Nucleus accumbens (tissue), 56 donors: ENCODE measurements at regions not wholly inside any gene's neighbourhood (a gene's known extent, or its start where the extent isn't known, plus 50 kb on each side); places are given as distances from the start of the nearest gene placed in this dataset.

Experiments
- DNase-seq, 56 donors: peaks; one replicate each; lab custom pipeline; 2025; lab: John Stamatoyannopoulos, UW

DNA sequence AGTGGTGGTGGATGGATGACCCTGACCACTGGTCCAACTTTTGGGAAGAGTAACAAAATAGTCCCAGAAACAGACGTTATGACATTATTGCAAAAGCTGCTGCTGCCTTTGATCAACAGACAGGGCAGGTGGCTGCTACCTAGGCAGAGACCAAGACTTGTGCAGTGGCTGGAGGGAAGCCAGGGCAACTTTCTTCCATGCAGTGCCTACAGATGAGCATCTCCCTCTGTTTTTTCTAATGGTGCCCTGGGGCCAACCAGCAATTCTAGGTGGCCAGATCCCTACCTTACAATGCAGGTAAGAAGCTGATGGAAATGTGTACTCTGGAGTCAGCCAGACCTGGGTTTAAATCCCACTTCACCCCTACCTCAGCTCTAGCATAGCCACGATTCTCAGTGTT lies 283.1 kb upstream of the POU3F1 start:
- no peak for DNase-seq

DNA sequence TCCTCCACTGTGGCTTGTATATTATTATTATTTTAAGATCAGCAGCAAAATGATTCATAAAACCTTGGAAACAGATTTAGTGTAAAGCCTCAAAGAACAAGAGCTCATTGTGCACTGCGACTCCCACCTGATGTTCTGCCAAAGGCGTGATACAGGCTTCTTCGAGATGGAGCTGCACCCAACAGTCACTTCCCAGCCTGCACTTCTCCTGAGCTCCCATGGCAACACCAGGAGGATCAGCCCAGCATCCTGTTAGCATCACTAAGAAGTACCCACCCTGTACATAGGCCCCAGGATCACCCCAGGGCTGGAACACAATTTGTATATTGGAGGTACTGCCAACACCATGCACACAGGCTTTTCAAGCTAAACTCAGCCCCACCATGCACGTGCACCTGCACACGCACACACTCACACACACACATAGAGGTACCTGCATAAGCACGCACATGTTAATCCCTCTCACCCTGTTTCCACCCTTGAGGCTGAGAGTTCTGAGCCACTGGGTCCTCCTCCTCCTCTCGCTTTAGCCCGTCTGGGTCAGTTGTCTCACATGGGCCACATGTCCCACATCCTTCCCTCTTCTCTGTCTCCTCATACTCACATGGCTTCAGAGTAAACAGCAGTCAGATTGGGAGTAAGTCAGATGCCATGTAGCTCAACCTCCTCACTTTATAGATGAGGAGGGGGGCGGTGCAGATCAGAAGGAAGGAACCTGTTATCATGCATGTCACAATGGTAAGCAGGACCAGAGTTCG lies 281.9 kb upstream of the POU3F1 start:
- peak in 42 of 56 donors; percentile 12 to 88 (median 56) for DNase-seq

DNA sequence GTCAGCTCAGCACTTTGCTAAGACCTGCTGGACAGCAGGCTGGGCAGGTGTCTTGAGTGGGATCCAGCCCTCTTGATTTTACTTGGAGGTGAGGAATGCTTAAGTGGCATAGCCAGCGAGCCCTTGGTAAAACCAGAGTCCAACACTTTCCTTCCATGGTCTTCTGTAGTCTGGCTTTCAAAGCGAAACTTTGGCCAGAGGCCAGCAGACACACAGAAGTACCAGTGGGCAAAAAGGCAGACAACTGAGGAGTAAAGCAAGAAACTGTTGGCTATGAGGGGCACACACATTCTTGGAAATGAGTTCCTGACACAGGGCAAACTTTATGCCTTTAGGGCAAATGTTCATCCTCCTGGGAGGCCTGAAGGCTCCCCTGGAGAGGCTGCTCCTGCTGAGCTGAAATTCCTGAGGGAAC lies 281.0 kb upstream of the POU3F1 start:
- peak in 11 of 56 donors; percentile 4 to 45 (median 19) for DNase-seq

DNA sequence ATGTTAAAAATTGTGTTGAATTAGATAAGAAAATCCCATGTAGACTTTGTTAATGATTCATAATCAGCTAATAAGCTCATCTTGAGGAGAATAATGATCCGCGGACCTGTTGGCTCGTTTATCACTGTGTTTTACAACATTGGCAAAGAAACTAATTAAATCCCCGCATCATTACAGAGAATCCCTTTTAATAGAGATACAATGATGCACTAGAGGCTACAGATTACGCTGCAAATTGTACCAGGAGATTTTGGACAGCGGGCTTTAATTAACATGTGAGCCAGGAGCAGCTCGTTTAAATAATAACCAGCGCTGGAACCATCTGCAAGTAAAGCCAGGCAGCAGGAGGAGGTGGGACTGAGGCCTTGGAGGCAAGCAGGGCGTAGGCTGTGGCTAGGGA lies 280.3 kb upstream of the POU3F1 start:
- no peak for DNase-seq

DNA sequence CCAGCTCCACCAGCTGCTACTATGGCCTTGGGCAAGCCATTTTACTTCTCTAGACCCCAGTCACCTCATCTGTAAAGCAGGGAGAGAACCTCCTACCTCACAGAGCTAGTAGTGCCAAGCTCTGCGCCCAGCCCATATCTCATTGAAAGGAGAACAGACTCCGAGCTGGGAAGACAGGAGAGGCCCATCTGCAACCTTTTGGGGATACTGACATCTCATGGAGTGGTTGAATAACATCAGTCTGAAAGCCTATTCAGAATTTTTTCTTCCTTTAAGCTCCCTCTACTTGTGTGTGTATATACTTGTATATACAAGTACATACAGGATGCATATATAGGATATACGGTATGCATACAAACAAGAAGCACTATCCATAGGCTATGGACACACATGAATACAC lies 279.5 kb upstream of the POU3F1 start:
- no peak for DNase-seq

DNA sequence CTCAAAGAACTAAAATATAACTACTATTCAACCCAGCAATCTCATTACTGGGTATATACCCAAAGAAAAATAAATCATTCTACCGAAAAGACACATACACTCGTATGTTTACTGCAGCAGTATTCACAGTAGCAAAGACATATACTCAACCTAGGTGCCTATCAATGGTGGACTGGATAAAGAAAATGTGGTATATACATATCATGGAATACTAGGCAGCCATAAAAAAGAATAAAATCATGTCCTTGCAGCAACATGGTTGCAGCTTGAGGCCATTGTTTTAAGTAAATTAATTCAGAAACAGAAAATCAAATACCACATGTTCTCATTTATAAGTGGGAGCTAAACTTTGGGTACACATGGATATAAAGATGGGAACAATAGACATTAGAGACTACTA lies 266.2 kb upstream of the POU3F1 start:
- DNase-seq: no peak

DNA sequence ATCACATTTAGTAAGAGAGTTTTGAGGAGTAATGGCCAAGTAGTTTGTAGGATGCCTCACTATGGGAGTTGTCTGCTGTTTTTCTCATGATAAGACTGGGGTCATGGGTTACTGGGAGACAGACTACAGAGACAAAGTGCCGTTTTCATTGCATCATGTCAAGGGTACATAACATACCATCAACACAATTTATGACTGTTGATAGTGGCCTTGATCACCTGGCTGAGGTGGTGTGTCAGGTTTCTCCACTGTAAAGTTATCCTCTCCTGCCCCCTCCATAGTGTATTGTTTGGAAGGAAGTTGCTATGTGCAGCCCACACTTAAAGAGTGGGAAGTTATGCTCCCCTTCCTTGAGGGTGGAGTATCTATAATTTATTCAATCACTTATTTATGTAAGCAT lies 263.5 kb upstream of the POU3F1 start:
- DNase-seq: no peak

DNA sequence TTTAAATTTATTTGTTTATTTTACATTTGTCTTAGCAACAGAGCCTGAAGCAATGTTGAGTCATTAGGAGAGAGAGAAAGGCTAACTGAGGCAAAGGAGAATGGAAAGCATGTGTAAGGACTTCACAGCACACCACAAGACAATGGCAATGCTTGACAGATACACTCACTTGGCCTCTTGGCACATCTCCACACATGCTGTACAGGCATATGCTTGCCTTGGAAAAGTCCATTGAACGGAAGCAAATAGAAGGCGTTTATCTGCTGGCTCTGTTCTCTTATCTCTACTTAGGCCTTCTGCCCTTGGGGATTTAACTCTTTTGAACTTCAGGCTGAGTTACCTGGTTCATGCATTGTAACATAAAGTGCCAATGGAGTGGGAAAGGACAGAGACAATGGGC lies 262.2 kb upstream of the POU3F1 start:
- DNase-seq: no peak

DNA sequence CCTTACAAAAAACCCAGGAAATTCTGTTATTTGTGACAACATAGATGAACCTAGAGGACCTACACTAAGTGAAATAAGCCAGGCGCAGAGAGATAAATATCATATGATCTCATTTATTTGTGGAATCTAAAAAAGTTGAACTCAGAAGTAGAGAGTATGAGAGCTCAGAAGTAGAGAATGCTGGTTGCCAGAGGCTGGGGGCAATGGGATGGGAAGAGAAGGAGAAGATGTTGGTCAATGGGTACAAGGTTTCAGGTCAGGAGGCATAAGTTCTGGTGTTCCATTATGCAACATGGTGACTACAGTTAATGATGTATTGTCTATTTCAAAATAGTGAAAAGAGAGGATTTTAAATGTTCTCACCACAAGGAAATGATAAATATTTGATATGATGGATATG lies 259.1 kb upstream of the POU3F1 start:
- no peak for DNase-seq

DNA sequence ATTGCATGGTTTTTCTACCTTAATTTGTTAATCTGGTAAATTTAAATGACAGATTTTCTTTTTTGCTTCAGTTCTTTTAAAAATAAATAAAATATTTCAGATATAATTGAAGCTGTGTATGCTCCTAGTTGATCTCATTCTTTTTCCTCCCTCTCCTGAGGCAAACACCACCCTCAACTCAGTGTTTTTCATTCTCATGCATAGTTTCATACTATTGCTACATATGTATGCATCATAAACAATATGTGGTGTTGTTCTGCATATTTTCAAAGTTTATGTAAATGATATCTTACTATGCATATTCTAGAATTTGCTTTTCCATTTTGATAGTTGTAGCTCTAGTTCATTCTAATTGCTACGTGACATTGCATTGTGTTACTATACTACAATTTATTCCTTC lies 257.2 kb upstream of the POU3F1 start:
- no peak for DNase-seq

DNA sequence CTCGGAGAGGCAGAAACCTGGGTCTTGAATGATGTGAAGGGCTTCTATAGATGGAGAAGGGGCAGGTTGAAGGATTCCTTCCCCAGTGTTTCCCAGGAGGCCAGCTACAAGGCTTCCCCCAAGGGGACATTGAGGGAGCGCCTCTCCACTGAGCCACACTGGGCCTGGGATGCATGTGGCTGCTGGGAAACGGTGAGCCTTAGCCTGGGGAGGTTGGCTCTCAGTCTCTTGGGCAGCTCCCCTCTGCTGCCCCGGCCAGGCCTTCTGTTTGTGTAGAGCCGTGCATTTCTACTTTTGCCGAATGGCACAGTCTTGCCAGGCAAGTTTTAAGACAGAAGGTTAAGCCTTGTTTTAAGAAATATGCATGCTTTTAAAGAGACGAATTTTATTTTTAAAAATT lies 254.4 kb upstream of the POU3F1 start:
- peak in 1 of 56 donors; percentile 5 for DNase-seq

DNA sequence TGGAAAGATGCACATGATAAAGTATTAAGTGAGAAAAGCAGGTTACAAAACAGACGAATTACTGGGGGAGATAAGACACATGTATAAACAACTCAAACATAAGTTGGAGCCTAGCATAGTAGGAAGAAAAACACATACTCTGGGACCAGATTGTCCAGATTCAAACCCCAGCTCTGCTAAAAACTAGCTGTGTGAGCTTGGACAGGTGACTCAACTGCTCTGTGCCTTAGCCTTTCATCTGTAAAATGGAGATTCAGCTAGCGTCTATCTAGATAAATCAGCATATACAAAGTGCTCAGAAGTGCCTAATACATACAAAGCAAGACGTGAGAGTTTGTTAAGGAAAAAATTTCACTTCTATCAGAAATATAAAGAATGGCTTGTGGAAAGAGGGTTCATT lies 254.0 kb upstream of the POU3F1 start:
- DNase-seq: no peak

DNA sequence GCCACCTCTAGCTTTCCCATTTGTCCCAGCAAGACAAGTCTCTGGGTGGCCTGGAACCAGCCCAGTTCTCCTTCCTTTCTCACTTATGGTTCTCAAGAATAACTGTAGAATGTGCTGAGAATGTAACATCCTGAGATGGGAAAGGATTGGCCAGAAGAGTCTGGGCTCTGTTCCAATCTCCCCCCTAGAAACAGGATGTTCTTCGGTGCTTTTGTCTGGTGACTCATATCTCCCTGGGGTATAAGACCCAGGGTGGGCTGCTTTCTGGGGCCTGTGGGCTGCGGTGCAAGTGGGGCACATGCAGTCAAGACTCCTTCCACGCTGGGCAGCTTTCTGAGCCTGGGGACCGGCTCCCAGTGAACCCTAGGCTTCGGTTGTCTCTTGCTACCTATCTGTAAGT lies 251.2 kb upstream of the POU3F1 start:
- DNase-seq: no peak

DNA sequence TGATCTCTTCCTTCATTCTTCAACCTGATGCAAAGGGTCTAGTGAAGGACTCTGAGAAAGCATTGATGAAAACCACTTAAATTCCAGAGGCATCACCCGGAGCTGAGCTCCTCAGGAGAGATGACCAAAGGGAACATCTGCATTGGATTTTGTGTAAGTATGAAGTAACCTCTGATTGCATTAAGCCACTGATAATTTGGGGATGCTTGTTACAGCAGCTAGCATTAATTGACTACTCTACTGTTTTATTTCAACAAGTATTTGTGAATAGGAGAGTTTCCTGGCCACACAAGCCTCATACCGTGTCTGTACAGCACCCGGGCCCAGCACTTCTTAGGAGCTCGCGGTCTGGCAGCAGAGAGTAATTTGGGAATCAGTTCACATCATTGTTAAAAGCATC lies 250.7 kb upstream of the POU3F1 start:
- no peak for DNase-seq

DNA sequence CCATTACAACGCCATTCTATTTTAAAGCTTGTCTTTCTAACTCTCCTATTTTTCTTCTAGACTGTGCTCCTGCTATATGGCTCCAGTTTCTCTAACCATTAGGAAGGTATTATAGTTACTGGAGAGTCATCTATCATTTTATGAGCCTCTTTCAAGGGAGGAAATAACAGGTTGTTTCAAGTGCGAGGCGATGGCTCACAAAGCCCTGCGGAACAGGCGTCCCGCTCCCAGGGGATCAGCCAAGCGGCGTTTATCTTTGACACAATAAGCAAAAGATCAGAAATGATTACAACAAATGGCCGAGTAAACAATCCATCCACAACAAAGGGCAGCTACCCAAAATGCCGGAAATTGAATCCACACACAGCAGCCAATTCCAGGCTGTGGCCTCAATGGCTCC lies 249.5 kb upstream of the POU3F1 start:
- no peak for DNase-seq

DNA sequence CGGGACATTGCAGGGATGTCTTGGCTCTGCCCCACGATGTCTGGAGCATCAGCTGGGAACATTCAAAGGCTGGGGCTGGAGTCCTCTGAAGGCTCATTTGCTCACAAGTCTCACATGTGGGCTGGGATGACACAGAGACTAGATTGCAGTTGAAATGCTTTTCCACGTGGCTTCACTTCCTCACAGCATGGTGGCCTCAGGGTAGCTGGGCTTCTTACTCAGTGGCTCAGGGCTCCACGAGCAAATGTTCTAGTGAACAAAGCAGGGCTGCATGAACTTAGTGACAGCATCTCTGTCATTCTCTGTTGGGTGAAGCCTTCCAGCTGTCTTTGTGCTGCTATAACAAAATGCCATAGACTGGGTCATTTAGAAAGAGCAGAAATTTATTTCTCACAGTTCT lies 247.0 kb upstream of the POU3F1 start:
- DNase-seq: no peak

DNA sequence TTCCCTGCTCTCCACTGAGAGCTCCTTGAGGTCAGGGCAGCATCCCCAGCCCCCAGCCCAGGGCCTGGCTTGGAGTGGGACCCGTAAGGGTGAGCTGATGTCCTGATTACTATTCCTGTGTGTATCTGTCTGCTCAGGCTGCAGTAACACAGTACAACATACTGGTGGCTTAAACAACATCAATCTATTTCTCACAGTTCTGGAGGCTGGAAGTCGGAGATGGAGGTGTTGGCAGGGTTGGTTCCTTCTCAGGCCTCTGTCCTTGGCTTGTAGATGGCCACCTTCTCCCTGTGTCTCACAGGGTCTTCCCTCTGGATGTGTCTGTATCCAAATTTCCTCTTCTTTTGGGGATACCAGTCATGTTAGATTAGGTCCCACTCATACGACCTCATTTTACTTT lies 246.4 kb upstream of the POU3F1 start:
- no peak for DNase-seq

DNA sequence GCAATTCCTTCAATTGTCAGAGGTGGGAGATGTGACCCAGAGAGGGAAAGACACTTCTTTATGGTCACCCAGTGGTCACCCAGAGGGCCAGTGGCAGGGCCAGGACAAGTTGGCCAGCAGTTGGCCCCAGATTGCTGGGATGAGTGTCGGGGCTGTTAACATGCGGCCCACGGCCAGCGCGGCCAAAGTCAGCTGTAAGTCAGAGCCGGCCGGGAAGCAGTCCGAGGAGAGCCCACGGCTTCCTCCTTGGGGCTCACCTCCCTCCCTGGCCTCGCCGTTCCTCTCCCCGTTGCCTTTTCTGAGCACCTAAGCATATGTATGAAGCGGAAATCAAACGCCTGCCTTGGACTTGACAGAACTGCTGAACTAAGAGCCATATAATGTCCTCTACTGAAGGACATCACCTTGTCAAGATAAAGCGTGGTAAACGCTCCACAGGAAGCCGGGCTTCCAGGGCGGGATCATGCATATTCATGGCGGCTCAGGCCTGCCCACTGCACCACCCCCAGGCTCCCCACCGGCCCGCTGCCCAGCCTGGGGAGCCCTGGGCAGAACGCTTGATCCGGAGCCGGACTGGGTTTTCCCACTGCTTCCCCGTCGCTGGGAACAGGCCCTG lies 245.4 kb upstream of the POU3F1 start:
- peak in 9 of 56 donors; percentile 0 to 38 (median 17) for DNase-seq

DNA sequence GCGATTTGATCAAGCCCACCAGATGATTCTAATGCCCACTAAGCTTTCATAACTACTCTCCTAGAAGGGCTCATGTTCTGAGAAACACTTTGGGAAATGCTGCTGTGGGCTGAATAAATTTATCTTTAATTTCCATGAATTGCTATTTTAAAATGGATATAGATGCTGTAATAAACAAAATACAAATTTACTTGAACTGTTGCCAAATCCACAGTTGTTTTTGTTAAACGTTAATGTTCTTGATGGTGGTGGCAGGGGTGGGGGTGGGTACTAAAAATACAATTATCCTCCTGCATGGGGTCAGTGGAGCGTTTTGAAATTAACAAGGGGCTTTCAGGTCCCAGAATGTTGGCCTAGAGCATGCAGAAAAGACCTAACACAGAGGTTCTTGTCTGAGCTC lies 244.7 kb upstream of the POU3F1 start:
- no peak for DNase-seq

DNA sequence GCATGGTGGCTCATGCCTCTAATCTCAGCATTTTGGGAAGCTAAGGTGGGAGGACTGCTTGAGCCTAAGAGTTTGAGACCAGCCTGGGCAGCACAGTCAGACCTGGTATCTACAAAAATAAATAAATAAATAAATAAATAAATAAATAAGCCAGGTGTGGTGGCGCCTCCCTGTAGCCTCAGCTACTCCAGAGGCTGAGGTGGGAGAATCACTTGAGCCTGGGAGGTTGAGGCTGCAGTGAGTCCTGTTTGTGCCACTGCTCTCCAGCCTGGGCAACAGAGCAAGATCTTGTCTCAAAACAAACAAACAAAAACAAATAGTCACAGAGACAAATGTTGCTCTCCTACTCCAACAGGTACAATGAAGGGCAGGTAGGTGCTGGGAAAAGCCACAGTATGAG lies 242.4 kb upstream of the POU3F1 start:
- DNase-seq: no peak

DNA sequence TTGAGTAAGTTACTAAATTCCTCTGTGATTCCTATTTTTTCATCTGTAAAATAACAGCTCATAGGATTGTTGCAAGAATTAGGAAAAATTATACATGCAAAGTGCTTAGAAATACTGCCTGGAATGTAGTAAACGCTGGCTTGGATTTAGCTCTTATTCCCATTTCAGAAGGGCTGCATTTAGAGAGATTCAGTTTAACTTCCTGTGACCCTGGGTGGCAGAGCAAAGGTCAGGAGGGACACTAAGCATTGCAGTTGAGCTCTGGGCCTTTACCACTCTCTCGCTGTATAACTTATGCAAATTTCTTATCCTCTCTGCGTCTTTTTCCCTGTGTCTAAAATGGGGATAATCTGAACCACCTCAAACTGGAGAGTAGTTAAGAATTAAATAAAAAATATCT lies 241.0 kb upstream of the POU3F1 start:
- no peak for DNase-seq

DNA sequence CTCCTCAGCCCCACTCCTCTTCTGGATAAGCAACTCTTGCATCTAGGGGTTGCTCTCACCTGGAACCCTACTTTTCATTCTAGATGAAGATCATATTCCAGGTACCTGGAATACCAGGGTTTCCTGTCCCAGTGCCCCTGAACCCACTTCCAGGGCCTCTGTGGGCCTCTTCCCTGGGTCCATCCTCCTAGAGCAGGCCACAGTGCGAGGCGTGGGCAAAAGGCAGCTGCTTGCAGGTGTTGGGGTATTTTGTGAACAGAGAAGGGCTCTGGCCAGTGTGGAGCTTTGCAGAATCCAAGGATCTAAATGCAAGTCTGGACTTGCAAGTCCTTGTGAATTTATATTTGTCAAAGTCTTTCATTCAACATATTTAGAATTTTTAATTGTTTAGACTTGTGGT lies 240.4 kb upstream of the POU3F1 start:
- no peak for DNase-seq
